HG03439 (cell line): ENCODE measurements at regions not wholly inside any gene's neighbourhood (a gene's known extent, or its start where the extent isn't known, plus 50 kb on each side); places are given as distances from the start of the nearest gene placed in this dataset.
"Not testable (repeated sequence)": the region's sequence is repeated elsewhere in the genome, so short reads cannot be mapped to it uniquely, and the experiment has no call there.

Source experiments
- ATAC-seq: cut with Tn5 transposase; IDR thresholded peaks from one replicate; pipeline ENCODE4 v1.9.1; 2021; ENCODE audit warnings: mild to moderate bottlenecking, moderate library complexity; ENCODE audit not compliant: unreplicated experiment

- ATAC-seq, result no peak
These were observed 51.5 kb upstream of the IFNE start for GRCh38 chr9:21533597-21533996.

- no peak for ATAC-seq
These were observed 53.3 kb upstream of the IFNE start for GRCh38 chr9:21535396-21535795.

- no peak for ATAC-seq
These were observed 60.7 kb upstream of the IFNE start for GRCh38 chr9:21542787-21543186.

DNA sequence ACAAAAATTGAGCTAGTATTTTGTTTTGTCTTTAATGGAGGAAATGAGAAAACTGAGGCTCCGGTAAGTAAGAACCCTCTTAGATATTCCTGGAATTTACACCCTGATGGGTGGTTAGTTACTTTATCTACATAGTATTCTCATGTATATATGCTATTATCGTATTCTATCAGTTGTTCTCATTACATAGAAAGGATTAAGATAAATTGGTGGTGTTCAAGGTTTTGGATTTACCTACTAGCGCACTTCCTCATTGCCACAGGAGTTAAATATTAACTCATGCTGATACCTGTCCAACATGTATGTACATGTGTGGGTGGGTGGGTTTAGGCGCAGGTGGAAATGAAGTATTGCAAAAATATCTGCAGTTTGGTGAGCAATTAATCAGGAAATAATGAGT lies 61.1 kb upstream of the IFNE start:
- no peak for ATAC-seq

DNA sequence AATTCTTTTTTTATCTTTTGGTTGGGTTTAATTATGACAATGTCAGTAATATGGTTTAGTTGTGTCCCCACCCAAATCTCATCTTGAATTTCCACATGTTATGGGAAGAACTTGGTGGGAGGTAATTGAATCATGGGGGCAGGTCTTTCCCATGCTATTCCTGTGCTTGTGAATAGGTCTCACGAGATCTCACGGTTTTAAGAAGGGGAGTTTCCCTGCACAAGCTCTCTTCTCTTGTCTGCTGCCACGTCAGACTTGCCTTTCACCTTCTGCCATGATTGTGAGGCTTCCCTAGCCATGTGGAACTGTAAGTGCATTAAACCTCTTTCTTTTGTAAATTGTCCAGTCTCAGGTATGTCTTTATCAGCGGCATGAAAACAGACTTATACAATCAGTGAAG lies 61.7 kb upstream of the IFNE start:
- ATAC-seq, result not testable (repeated sequence)

- no peak for ATAC-seq
These were observed 64.8 kb upstream of the IFNE start for GRCh38 chr9:21546949-21547348.

DNA sequence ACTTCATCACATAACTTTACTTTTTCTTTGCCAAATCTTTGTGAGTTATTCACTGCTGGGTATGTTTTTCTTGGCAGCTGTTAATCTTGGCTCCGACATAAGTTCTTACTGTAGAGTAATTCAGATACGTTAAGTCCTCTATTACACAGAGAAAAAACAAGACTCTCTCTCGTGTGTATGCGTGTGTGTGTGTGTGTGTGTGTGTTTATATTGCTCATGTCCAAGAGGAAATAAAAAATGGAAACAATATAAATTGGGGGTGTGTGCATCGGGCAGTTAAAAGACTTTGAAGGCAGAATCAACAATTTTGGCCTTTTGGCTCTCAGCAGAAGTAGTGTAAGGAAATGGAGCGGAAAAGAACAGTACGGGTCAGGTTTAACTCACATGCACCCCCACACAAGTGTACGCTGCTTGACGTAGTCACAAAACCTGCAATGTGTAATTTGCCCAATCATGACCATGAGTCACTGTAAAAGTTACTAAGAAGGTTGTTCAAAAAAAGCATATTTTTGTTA lies 67.2 kb upstream of the IFNE start:
- ATAC-seq, result no peak

DNA sequence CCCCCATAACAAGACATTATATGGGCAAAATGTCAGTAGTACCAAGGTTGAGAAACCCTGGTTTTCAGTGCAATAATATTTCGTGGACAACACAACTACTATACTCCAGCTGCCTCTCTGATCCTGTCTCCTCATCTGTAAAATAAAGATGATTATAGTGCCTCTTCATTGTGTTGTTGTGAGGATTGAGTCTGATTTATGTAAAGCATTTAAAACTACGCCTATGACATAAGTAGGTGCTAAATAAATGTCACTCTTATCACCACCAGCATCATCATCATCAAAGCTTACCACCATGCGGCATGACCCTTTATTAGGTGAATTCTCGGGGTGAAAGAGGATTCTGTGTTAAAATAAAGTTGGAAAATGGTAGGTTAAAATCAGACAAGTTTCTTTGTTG lies 67.8 kb upstream of the IFNE start:
- ATAC-seq, result no peak

DNA sequence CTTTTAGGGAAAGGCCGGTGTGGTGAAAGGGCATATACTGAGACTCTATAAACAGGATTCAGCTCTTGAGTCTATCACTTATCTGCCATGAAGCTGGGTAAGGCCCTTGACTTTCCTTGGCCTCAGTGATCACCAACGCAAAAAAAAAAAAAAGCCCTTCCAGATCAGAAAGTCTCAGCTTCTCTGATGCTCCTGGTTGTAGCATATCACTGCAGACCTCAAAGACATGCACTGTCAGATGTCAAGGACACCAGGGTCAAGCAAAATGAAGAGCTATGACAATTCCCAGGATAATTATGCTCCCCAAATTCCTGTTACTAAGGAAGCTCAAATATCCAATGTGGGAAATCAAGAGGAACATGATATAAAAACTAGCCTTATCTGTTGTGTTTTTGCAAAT lies 68.3 kb upstream of the IFNE start:
- no peak for ATAC-seq

GRCh38 chr9:21551401-21551800 lies 69.3 kb upstream of the IFNE start:
- ATAC-seq, result no peak

- ATAC-seq, result no peak
These were observed 70.4 kb upstream of the IFNE start for GRCh38 chr9:21552244-21553170.

DNA sequence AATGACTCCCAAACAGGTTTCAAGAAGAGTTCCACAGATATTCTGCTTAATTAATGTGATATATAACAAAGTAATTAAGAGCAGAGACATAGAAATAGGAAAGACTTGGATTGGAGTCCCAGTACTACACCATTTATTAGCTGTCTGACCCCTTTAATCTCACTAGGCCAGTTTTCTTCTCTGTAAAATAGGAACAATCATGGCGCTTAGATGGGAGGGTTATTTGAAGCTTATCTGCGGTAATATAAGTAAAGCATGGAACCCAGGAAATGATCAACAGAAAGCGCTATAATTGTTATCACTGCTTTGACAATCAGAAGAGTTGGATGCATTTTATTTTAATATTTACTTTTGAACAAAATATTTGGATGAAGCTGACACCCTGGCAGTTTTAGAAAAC lies 71.3 kb upstream of the IFNE start:
- no peak for ATAC-seq

GRCh38 chr9:21554813-21555212 lies 72.7 kb upstream of the IFNE start:
- no peak for ATAC-seq

DNA sequence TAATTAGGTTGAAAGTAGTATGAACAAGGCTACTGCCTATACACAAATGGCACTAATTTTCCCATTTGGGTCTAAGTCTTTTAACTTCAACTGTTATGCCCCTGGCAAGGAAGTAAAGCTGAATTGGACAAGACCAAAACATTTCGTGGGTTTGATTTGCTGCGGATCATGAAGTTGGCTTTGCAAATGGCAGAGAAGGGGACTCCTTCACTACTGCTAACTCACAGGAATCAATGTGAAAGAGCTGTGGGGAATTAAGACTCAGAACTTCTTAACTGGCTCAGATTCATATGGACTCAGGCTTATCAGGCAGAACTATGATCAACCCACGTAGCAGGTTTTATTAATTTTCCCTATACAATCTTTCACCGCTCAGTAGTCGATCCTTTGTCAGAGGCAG lies 73.8 kb upstream of the IFNE start:
- ATAC-seq, result no peak

- ATAC-seq, result no peak
These were observed 74.7 kb upstream of the IFNE start for GRCh38 chr9:21556581-21557427.

GRCh38 chr9:21557428-21557768 lies 75.3 kb upstream of the IFNE start:
- ATAC-seq, result no peak

DNA sequence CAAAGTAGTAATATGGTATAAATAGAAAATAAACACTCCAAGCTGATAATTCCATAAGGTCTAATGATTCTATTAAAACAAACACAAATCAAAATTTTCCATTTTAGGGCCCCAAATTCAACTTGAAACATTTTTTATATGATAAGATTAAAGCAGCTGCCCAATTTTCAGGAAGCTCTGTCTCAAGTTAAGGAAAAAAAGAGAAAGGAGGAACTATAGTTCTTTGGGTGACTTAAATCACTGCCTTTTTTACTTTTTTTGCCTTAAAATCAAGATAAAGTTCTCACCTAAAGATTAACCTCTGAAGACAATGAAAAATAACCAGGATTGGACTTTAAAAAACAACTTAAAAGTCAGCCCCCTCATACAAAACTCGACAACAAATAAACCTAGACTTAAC lies 76.0 kb upstream of the IFNE start:
- ATAC-seq, result no peak

DNA sequence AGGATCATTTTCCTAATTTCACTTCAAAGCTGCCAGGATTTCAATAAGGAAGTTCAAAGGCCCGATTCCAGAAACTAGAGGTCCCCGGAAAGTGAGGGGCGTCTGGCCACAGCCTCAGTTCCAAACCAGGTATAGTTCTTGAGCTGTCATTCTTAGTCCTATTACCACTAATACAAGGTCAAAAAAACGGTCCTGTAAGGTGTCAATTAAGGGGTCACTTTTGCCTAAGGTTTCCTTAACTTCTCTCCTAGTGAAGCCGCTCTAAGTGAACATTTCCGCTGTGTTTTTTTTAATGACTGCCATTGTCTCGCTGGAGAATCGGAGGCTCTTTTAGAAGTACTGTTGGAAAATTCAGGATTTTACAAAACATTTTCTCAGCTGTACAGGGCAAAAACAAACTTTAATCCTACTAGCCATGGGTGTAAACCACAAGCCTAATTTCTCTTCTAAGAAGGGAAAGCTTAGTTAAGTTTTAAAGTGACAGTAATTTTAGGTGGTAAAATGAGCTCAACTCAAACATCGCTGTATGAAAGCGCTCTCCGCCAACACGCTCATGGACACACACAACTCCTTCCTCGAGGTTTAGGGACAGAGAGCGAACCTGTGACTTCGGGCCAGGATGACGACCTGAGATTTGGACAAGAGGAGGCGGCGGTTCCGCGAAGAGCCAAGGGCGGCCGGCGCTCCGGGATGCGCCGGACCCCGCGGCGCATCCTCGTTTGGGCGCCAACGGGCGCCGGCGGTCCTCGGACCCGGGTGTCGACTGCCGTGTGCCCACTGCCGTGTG lies 76.7 kb upstream of the IFNE start:
- peak; percentile 13 for ATAC-seq

- peak; percentile 51 for ATAC-seq
These were observed 77.5 kb upstream of the IFNE start for GRCh38 chr9:21559402-21560280.

- no peak for ATAC-seq
These were observed 78.2 kb upstream of the IFNE start for GRCh38 chr9:21560281-21560745.
